Ovary (tissue), 3 donors: ENCODE measurements at regions not wholly inside any gene's neighbourhood (a gene's known extent, or its start where the extent isn't known, plus 50 kb on each side); places are given as distances from the start of the nearest gene placed in this dataset.

Experiments
- POLR2A ChIP-seq: fragments of 450-650 bp; IDR thresholded peaks from one replicate; pipeline ENCODE4 v1.6.1; 2017; ENCODE audit warnings: antibody characterized with exemption, mild to moderate bottlenecking, moderate library complexity
- TF ChIP-seq, protein P1 (sequence below), 3 donors: fragments of 450-650 bp in 2 of 3; fragments of 200-600 bp in 1 of 3; IDR thresholded peaks; one replicate each; pipeline versions ENCODE4 v1.5.1 to v1.8.0; 2016 to 2022; ENCODE audit warnings: antibody characterized with exemption in 3 of 3, mild to moderate bottlenecking in 1 of 3
- donor health status: DM: no; HTN: no; CAD: no.

DNA sequence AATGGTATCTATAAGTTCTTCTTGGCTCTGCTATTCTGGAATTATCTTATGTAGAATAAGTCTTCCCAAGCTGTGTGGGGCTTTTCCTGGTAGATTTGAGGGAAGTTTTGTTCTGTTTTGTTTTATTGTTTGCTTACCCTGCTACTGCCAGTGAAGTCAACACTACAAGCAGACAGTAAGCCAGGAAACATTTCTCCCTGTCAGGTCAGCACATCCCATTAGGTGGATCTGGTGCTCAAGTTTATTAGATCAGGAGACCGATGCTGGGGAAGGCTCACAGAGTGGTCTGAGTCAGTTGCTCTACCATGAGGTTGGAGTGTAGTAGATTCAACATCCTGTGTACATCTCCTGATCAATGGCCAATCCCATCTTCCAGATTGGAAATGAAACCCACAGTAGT is 79.1 kb downstream of the ADRB2 start:
- TF ChIP-seq, protein P1, sequence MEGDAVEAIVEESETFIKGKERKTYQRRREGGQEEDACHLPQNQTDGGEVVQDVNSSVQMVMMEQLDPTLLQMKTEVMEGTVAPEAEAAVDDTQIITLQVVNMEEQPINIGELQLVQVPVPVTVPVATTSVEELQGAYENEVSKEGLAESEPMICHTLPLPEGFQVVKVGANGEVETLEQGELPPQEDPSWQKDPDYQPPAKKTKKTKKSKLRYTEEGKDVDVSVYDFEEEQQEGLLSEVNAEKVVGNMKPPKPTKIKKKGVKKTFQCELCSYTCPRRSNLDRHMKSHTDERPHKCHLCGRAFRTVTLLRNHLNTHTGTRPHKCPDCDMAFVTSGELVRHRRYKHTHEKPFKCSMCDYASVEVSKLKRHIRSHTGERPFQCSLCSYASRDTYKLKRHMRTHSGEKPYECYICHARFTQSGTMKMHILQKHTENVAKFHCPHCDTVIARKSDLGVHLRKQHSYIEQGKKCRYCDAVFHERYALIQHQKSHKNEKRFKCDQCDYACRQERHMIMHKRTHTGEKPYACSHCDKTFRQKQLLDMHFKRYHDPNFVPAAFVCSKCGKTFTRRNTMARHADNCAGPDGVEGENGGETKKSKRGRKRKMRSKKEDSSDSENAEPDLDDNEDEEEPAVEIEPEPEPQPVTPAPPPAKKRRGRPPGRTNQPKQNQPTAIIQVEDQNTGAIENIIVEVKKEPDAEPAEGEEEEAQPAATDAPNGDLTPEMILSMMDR (IDR thresholded peaks at IDR 0.05), result no peak
- no peak for TF ChIP-seq POLR2A
